ENCODE measurements at regions not wholly inside any gene's neighbourhood (a gene's known extent, or its start where the extent isn't known, plus 50 kb on each side); places are given as distances from the start of the nearest gene placed in this dataset.

DNA sequence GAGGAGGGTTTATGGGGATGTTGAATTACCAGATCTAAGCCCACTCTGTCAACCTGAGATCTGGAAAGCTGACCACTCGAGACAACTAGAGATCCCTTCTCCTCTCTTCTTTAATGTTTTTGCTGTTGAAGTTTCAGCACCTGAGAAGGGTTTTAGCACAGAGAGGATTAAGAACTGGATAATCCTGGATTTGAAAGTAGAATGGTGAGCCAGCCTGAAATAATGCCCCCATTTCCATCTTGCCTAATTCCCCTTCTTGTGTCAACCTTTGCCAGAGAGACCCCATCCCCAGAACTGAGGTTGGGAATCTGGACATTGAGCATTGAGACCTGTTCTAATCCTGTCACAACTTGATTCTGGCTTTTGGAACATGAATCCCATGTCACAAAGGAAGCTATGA lies 87.8 kb upstream of the RFLNA start:
- Histone ChIP-seq H3K27me3 (replicated peaks; ENCODE audit: insufficient read depth) (peaks cover 19% of the 10 kb centered on the region), H3K27ac (no peak overlapping the region), H3K4me1 (ENCODE audit: insufficient read depth) (no peaks in the 10 kb centered on the region), H2AFZ (no peak overlapping the region), H4K20me1 (ENCODE audit: insufficient read depth) (no peaks in the 10 kb centered on the region), H3K9me3 (ENCODE audit: low read depth) (peaks cover 4% of the 10 kb centered on the region), H3F3A (ENCODE audit: insufficient read depth) (no peaks in the 10 kb centered on the region), H3K79me2 (ENCODE audit: insufficient read depth) (no peaks in the 10 kb centered on the region), H3K4me3 (no peak overlapping the region), H3K4me2 (ENCODE audit: unreplicated experiment) (no peak overlapping the region), H3K9me2 (ENCODE audit: insufficient read depth) (no peaks in the 10 kb centered on the region), H3K9ac (no peak overlapping the region), H3K36me3 (ENCODE audit: low read depth) (no peaks in the 10 kb centered on the region)
- WGBS, 2 experiments (ENCODE audit: low coverage in 1 of 2, low lambda C conversion rate in 2 of 2, missing lambda C conversion rate in 2 of 2): 0 to 32% methylated on average over 1 of the region's 1 CpG
- in situ Hi-C loops (cut with MboI): no loop called here
- no peak for TF ChIP-seq EZH2 (IDR thresholded peaks at IDR 0.05; ENCODE audit: insufficient read depth, poor library complexity, severe bottlenecking)
- DNase-seq: no peak

DNA sequence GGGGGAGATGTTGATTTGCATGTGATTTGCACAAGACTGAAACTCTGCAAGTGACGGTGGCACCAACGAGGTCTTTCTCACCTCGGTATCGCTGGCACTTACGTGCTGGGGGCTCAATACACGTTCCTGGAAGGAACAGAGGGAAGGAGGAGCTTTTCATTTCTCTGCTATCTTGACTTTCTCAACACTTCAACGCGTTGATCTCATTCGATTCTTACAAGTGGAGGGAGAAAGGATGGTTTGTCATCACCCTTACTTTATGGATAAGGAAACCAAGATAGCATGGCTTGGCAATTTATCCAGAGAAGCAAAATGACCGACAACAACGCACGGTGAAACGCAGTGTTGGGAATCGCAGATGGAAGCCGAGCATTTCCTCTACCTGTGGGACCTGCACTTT lies 87.3 kb upstream of the RFLNA start:
- 61 to 63% methylated on average over 15 of the region's 15 CpGs for WGBS, 2 experiments (ENCODE audit: low coverage in 1 of 2, low lambda C conversion rate in 2 of 2, missing lambda C conversion rate in 2 of 2)

GRCh38 chr12:124208489-124208888 lies 86.4 kb upstream of the RFLNA start:
- no peak overlapping the region for H3K4me2 ChIP-seq (ENCODE audit: unreplicated experiment)
- H4K20me1 ChIP-seq (ENCODE audit: insufficient read depth): no peaks in the 10 kb centered on the region
- H2AFZ ChIP-seq: no peak overlapping the region
- no peak overlapping the region for H3K4me3 ChIP-seq
- peaks cover 13% of the 10 kb centered on the region; the same call in 1 of the 2 replicates for H3K27me3 ChIP-seq (replicated peaks; ENCODE audit: insufficient read depth)
- H3F3A ChIP-seq (ENCODE audit: insufficient read depth): no peaks in the 10 kb centered on the region
- H3K79me2 ChIP-seq (ENCODE audit: insufficient read depth): no peaks in the 10 kb centered on the region
- H3K9me3 ChIP-seq (ENCODE audit: low read depth): peaks cover 4% of the 10 kb centered on the region
- WGBS, 2 experiments (ENCODE audit: low coverage in 1 of 2, low lambda C conversion rate in 2 of 2, missing lambda C conversion rate in 2 of 2): 76 to 77% methylated on average over 13 to 15 of the region's 15 CpGs
- no peak overlapping the region for H3K27ac ChIP-seq
- no peaks in the 10 kb centered on the region for H3K4me1 ChIP-seq (ENCODE audit: insufficient read depth)
- H3K9ac ChIP-seq: no peak overlapping the region
- no peaks in the 10 kb centered on the region for H3K36me3 ChIP-seq (ENCODE audit: low read depth)
- DNase-seq: no peak
- TF ChIP-seq EZH2phosphoT487 (IDR thresholded peaks at IDR 0.05; ENCODE audit: insufficient read depth, low read depth) (no peak), EZH2 (IDR thresholded peaks at IDR 0.05; ENCODE audit: insufficient read depth, poor library complexity, severe bottlenecking) (no peak)
- no peaks in the 10 kb centered on the region for H3K9me2 ChIP-seq (ENCODE audit: insufficient read depth)
- in situ Hi-C loops (cut with MboI): no loop called here

More for the DNA sequence above, 87.3 kb upstream of the RFLNA start:
- Histone ChIP-seq H3K9me3 (ENCODE audit: low read depth) (peaks cover 4% of the 10 kb centered on the region), H3K4me3 (no peak overlapping the region), H3K36me3 (ENCODE audit: low read depth) (no peaks in the 10 kb centered on the region), H3K27me3 (replicated peaks; ENCODE audit: insufficient read depth) (peaks cover 19% of the 10 kb centered on the region; the same call in 1 of the 2 replicates), H3K9ac (no peak overlapping the region), H3K4me2 (ENCODE audit: unreplicated experiment) (no peak overlapping the region), H3K27ac (no peak overlapping the region), H3F3A (ENCODE audit: insufficient read depth) (no peaks in the 10 kb centered on the region), H3K4me1 (ENCODE audit: insufficient read depth) (no peaks in the 10 kb centered on the region), H3K9me2 (ENCODE audit: insufficient read depth) (no peaks in the 10 kb centered on the region), H4K20me1 (ENCODE audit: insufficient read depth) (no peaks in the 10 kb centered on the region), H3K79me2 (ENCODE audit: insufficient read depth) (no peaks in the 10 kb centered on the region), H2AFZ (no peak overlapping the region)
- TF ChIP-seq EZH2 (IDR thresholded peaks at IDR 0.05; ENCODE audit: insufficient read depth, poor library complexity, severe bottlenecking): no peak
- no peak for TF ChIP-seq EZH2phosphoT487 (IDR thresholded peaks at IDR 0.05; ENCODE audit: insufficient read depth, low read depth)
- in situ Hi-C loops (cut with MboI): no loop called here
- DNase-seq: no peak

DNA sequence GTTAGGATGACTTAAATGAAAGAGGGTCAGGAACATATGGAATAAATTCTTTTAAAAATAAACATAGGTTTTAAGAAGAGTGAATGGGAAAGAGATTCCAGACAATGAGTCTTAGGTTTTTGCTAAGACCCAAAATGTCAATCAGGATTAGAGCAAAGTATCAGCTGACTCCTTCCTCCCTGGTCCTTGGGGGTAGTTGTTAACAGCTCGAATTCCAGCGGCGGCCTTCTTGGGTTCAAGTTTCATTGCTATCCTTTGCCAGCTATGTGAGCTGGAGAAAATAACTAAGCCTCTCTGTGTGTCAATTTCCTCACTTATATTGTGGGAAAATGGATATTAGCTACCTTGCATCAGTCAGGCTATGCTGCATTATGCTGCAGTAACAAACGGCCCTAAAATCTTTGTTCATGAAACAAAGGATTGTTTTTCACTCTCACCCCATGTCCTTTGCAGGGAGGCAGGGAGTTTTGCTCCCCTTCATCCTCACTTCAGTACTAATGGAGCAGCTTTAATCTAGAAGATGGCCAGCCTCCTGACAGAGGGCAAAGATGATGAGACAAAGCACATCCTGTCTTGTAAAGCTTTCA lies 83.8 kb upstream of the RFLNA start:
- 81 to 85% methylated on average over 4 of the region's 4 CpGs for WGBS, 2 experiments (ENCODE audit: low coverage in 1 of 2, low lambda C conversion rate in 2 of 2, missing lambda C conversion rate in 2 of 2)
- in situ Hi-C loops (cut with MboI): no loop called here
- Histone ChIP-seq H3K4me1 (ENCODE audit: insufficient read depth) (no peaks in the 10 kb centered on the region), H3F3A (ENCODE audit: insufficient read depth) (no peaks in the 10 kb centered on the region), H3K79me2 (ENCODE audit: insufficient read depth) (no peaks in the 10 kb centered on the region), H3K9me2 (ENCODE audit: insufficient read depth) (no peaks in the 10 kb centered on the region), H3K27ac (no peak overlapping the region), H3K9ac (no peak overlapping the region), H2AFZ (no peak overlapping the region), H4K20me1 (ENCODE audit: insufficient read depth) (no peaks in the 10 kb centered on the region), H3K27me3 (replicated peaks; ENCODE audit: insufficient read depth) (peaks cover 2% of the 10 kb centered on the region; the same call in 1 of the 2 replicates), H3K36me3 (ENCODE audit: low read depth) (no peaks in the 10 kb centered on the region), H3K4me2 (ENCODE audit: unreplicated experiment) (no peak overlapping the region), H3K4me3 (no peak overlapping the region), H3K9me3 (ENCODE audit: low read depth) (no peaks in the 10 kb centered on the region)
- TF ChIP-seq EZH2phosphoT487 (IDR thresholded peaks at IDR 0.05; ENCODE audit: insufficient read depth, low read depth): no peak
- DNase-seq: no peak

GRCh38 chr12:124211753-124212152 lies 83.1 kb upstream of the RFLNA start:
- Histone ChIP-seq H3K9me3 (ENCODE audit: low read depth) (no peaks in the 10 kb centered on the region), H2AFZ (no peak overlapping the region), H3K4me2 (ENCODE audit: unreplicated experiment) (no peak overlapping the region), H3K79me2 (ENCODE audit: insufficient read depth) (no peaks in the 10 kb centered on the region), H3K4me1 (ENCODE audit: insufficient read depth) (no peaks in the 10 kb centered on the region), H3K9ac (no peak overlapping the region), H3F3A (ENCODE audit: insufficient read depth) (no peaks in the 10 kb centered on the region), H3K27ac (no peak overlapping the region), H3K27me3 (replicated peaks; ENCODE audit: insufficient read depth) (no peaks in the 10 kb centered on the region), H3K4me3 (no peak overlapping the region), H4K20me1 (ENCODE audit: insufficient read depth) (no peaks in the 10 kb centered on the region), H3K9me2 (ENCODE audit: insufficient read depth) (no peaks in the 10 kb centered on the region), H3K36me3 (ENCODE audit: low read depth) (no peaks in the 10 kb centered on the region)
- in situ Hi-C loops (cut with MboI): no loop called here
- DNase-seq: no peak
- WGBS, 2 experiments (ENCODE audit: low coverage in 1 of 2, low lambda C conversion rate in 2 of 2, missing lambda C conversion rate in 2 of 2): 90 to 92% methylated on average over 2 of the region's 2 CpGs
- TF ChIP-seq EZH2 (IDR thresholded peaks at IDR 0.05; ENCODE audit: insufficient read depth, poor library complexity, severe bottlenecking): no peak
- no peak for TF ChIP-seq EZH2phosphoT487 (IDR thresholded peaks at IDR 0.05; ENCODE audit: insufficient read depth, low read depth)

All from GM23248 (cell line).